ENCODE measurements at regions not wholly inside any gene's neighbourhood (a gene's known extent, or its start where the extent isn't known, plus 50 kb on each side); places are given as distances from the start of the nearest gene placed in this dataset.

GRCh38 chr13:37295573-37295972 is 190.1 kb upstream of the CSNK1A1L start:
- Histone ChIP-seq H3K79me2 (ENCODE audit: control insufficient read depth, low read length) (no peaks in the 10 kb centered on the region), H3F3A (ENCODE audit: control insufficient read depth, insufficient read depth) (no peaks in the 10 kb centered on the region), H3K4me1 (ENCODE audit: control insufficient read depth, low read length) (no peaks in the 10 kb centered on the region), H3K4me3 (ENCODE audit: low read length) (no peak overlapping the region), H3K27ac (ENCODE audit: low read depth, low read length) (no peak overlapping the region), H3K27me3 (ENCODE audit: control insufficient read depth, low read length) (no peaks in the 10 kb centered on the region), H4K20me1 (ENCODE audit: control insufficient read depth, insufficient read depth, low read depth, low read length) (no peaks in the 10 kb centered on the region), H3K9me2 (replicated peaks; ENCODE audit: control insufficient read depth, low read length) (no peaks in the 10 kb centered on the region), H3K4me2 (ENCODE audit: low read length) (no peak overlapping the region), H3K36me3 (ENCODE audit: control insufficient read depth, low read length) (no peaks in the 10 kb centered on the region), H3K9me3 (ENCODE audit: control insufficient read depth, insufficient read depth, low read length) (no peaks in the 10 kb centered on the region)
- no peak for TF ChIP-seq EZH2phosphoT487 (IDR thresholded peaks at IDR 0.05; ENCODE audit: borderline replicate concordance, low read length)
- TF ChIP-seq CTCF (IDR thresholded peaks at IDR 0.05; ENCODE audit: low read depth, low read length, poor library complexity, severe bottlenecking), result no peak

GRCh38 chr13:37295071-37295470 is 189.6 kb upstream of the CSNK1A1L start:
- no peaks in the 10 kb centered on the region for H3K36me3 ChIP-seq (ENCODE audit: control insufficient read depth, low read length)
- H3K9me2 ChIP-seq (replicated peaks; ENCODE audit: control insufficient read depth, low read length), result no peaks in the 10 kb centered on the region
- H4K20me1 ChIP-seq (ENCODE audit: control insufficient read depth, insufficient read depth, low read depth, low read length), result no peaks in the 10 kb centered on the region
- no peaks in the 10 kb centered on the region for H3K9me3 ChIP-seq (ENCODE audit: control insufficient read depth, insufficient read depth, low read length)
- H3K4me1 ChIP-seq (ENCODE audit: control insufficient read depth, low read length), result no peaks in the 10 kb centered on the region
- H3K4me2 ChIP-seq (ENCODE audit: low read length), result no peak overlapping the region
- H3K27ac ChIP-seq (ENCODE audit: low read depth, low read length), result no peak overlapping the region
- no peak overlapping the region for H3K4me3 ChIP-seq (ENCODE audit: low read length)
- H3K27me3 ChIP-seq (ENCODE audit: control insufficient read depth, low read length), result no peaks in the 10 kb centered on the region
- TF ChIP-seq CTCF (IDR thresholded peaks at IDR 0.05; ENCODE audit: low read depth, low read length, poor library complexity, severe bottlenecking) (no peak), EZH2phosphoT487 (IDR thresholded peaks at IDR 0.05; ENCODE audit: borderline replicate concordance, low read length) (no peak)
- no peaks in the 10 kb centered on the region for H3K79me2 ChIP-seq (ENCODE audit: control insufficient read depth, low read length)
- H3F3A ChIP-seq (ENCODE audit: control insufficient read depth, insufficient read depth), result no peaks in the 10 kb centered on the region

- no peak overlapping the region for H3K4me2 ChIP-seq (ENCODE audit: low read length)
- H3K4me1 ChIP-seq (ENCODE audit: control insufficient read depth, low read length), result no peaks in the 10 kb centered on the region
- no peak overlapping the region for H3K27ac ChIP-seq (ENCODE audit: low read depth, low read length)
- no peak for TF ChIP-seq CTCF (IDR thresholded peaks at IDR 0.05; ENCODE audit: low read depth, low read length, poor library complexity, severe bottlenecking)
- no peak for TF ChIP-seq EZH2phosphoT487 (IDR thresholded peaks at IDR 0.05; ENCODE audit: borderline replicate concordance, low read length)
- no peaks in the 10 kb centered on the region for H3K27me3 ChIP-seq (ENCODE audit: control insufficient read depth, low read length)
- H3K9me2 ChIP-seq (replicated peaks; ENCODE audit: control insufficient read depth, low read length), result no peaks in the 10 kb centered on the region
- H3F3A ChIP-seq (ENCODE audit: control insufficient read depth, insufficient read depth), result no peaks in the 10 kb centered on the region
- H3K36me3 ChIP-seq (ENCODE audit: control insufficient read depth, low read length), result no peaks in the 10 kb centered on the region
- no peaks in the 10 kb centered on the region for H4K20me1 ChIP-seq (ENCODE audit: control insufficient read depth, insufficient read depth, low read depth, low read length)
- no peaks in the 10 kb centered on the region for H3K79me2 ChIP-seq (ENCODE audit: control insufficient read depth, low read length)
- H3K4me3 ChIP-seq (ENCODE audit: low read length), result no peak overlapping the region
- H3K9me3 ChIP-seq (ENCODE audit: control insufficient read depth, insufficient read depth, low read length), result no peaks in the 10 kb centered on the region
Measured at GRCh38 chr13:37294472-37294871, 189.0 kb upstream of the CSNK1A1L start.

- H4K20me1 ChIP-seq (ENCODE audit: control insufficient read depth, insufficient read depth, low read depth, low read length), result no peaks in the 10 kb centered on the region
- no peak overlapping the region for H3K27ac ChIP-seq (ENCODE audit: low read depth, low read length)
- no peaks in the 10 kb centered on the region for H3K9me2 ChIP-seq (replicated peaks; ENCODE audit: control insufficient read depth, low read length)
- no peaks in the 10 kb centered on the region for H3F3A ChIP-seq (ENCODE audit: control insufficient read depth, insufficient read depth)
- H3K4me3 ChIP-seq (ENCODE audit: low read length), result no peak overlapping the region
- no peaks in the 10 kb centered on the region for H3K36me3 ChIP-seq (ENCODE audit: control insufficient read depth, low read length)
- TF ChIP-seq EZH2phosphoT487 (IDR thresholded peaks at IDR 0.05; ENCODE audit: borderline replicate concordance, low read length) (no peak), CTCF (IDR thresholded peaks at IDR 0.05; ENCODE audit: low read depth, low read length, poor library complexity, severe bottlenecking) (no peak)
- H3K4me1 ChIP-seq (ENCODE audit: control insufficient read depth, low read length), result no peaks in the 10 kb centered on the region
- no peaks in the 10 kb centered on the region for H3K27me3 ChIP-seq (ENCODE audit: control insufficient read depth, low read length)
- H3K4me2 ChIP-seq (ENCODE audit: low read length), result no peak overlapping the region
- no peaks in the 10 kb centered on the region for H3K9me3 ChIP-seq (ENCODE audit: control insufficient read depth, insufficient read depth, low read length)
- H3K79me2 ChIP-seq (ENCODE audit: control insufficient read depth, low read length), result no peaks in the 10 kb centered on the region
Measured at GRCh38 chr13:37293295-37293694, 187.8 kb upstream of the CSNK1A1L start.

Measured in DOHH2 (cell line).